ENCODE measurements at regions not wholly inside any gene's neighbourhood (a gene's known extent, or its start where the extent isn't known, plus 50 kb on each side); places are given as distances from the start of the nearest gene placed in this dataset.

DNA sequence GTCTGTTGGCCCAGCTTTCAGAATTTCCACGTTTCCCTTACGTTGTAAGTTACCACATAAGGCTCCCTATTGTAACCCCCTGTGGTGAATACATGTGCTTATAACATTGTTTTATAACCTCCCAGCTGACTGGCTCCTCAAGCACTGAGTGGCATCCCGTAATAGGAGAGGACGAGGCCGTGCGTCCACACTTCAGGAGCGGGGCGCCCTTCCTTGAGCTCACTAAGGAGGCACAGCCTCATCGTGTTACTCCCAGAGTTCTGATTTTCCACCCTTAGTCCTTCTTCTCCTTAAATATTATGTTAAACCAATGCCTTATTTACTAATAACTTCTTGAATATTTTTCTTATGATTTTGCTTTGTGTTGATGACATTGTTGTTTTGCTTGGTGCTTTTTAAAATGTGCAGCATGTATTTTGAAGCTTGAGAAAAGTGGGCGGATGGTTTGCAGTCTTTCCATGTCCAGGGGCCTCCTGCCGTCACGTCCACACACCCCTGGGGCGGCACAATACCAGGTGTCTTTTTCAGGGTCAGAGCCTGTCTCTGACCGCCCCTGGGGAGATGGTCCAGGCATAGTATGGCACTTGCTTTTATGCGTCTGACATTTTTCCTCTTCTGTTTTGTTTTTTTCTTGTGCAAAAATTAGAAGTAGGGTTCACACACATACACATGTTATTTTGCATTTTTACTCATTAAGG lies 181.8 kb downstream of the DLL1 start (continued):
- no peak for TF ChIP-seq E2F4 (CRISPR knock-in tag; IDR thresholded peaks at IDR 0.05; ENCODE audit: borderline replicate concordance, low read depth)
- no peak for TF ChIP-seq ZNF263 (CRISPR knock-in tag; IDR thresholded peaks at IDR 0.05; ENCODE audit: low read depth)
- TF ChIP-seq SP1 (CRISPR knock-in tag; conservative IDR thresholded peaks at IDR 0.05) = no peak
- TF ChIP-seq, protein P1, sequence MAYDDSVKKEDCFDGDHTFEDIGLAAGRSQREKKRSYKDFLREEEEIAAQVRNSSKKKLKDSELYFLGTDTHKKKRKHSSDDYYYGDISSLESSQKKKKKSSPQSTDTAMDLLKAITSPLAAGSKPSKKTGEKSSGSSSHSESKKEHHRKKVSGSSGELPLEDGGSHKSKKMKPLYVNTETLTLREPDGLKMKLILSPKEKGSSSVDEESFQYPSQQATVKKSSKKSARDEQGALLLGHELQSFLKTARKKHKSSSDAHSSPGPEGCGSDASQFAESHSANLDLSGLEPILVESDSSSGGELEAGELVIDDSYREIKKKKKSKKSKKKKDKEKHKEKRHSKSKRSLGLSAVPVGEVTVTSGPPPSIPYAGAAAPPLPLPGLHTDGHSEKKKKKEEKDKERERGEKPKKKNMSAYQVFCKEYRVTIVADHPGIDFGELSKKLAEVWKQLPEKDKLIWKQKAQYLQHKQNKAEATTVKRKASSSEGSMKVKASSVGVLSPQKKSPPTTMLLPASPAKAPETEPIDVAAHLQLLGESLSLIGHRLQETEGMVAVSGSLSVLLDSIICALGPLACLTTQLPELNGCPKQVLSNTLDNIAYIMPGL (CRISPR knock-in tag; IDR thresholded peaks at IDR 0.05) = no peak
- TF ChIP-seq, protein P2, sequence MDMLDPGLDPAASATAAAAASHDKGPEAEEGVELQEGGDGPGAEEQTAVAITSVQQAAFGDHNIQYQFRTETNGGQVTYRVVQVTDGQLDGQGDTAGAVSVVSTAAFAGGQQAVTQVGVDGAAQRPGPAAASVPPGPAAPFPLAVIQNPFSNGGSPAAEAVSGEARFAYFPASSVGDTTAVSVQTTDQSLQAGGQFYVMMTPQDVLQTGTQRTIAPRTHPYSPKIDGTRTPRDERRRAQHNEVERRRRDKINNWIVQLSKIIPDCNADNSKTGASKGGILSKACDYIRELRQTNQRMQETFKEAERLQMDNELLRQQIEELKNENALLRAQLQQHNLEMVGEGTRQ (CRISPR knock-in tag; IDR thresholded peaks at IDR 0.05) = no peak
- no peak for TF ChIP-seq ZNF423 (CRISPR knock-in tag; IDR thresholded peaks at IDR 0.05)
- TF ChIP-seq ZNF396 (CRISPR knock-in tag; IDR thresholded peaks at IDR 0.05; ENCODE audit: borderline replicate concordance) = no peak
- no peak for TF ChIP-seq ETV6 (CRISPR knock-in tag; IDR thresholded peaks at IDR 0.05)
- no peak for TF ChIP-seq ZNF512 (CRISPR knock-in tag; IDR thresholded peaks at IDR 0.05; ENCODE audit: borderline replicate concordance)
- TF ChIP-seq, protein P3, sequence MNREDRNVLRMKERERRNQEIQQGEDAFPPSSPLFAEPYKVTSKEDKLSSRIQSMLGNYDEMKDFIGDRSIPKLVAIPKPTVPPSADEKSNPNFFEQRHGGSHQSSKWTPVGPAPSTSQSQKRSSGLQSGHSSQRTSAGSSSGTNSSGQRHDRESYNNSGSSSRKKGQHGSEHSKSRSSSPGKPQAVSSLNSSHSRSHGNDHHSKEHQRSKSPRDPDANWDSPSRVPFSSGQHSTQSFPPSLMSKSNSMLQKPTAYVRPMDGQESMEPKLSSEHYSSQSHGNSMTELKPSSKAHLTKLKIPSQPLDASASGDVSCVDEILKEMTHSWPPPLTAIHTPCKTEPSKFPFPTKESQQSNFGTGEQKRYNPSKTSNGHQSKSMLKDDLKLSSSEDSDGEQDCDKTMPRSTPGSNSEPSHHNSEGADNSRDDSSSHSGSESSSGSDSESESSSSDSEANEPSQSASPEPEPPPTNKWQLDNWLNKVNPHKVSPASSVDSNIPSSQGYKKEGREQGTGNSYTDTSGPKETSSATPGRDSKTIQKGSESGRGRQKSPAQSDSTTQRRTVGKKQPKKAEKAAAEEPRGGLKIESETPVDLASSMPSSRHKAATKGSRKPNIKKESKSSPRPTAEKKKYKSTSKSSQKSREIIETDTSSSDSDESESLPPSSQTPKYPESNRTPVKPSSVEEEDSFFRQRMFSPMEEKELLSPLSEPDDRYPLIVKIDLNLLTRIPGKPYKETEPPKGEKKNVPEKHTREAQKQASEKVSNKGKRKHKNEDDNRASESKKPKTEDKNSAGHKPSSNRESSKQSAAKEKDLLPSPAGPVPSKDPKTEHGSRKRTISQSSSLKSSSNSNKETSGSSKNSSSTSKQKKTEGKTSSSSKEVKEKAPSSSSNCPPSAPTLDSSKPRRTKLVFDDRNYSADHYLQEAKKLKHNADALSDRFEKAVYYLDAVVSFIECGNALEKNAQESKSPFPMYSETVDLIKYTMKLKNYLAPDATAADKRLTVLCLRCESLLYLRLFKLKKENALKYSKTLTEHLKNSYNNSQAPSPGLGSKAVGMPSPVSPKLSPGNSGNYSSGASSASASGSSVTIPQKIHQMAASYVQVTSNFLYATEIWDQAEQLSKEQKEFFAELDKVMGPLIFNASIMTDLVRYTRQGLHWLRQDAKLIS (CRISPR knock-in tag; IDR thresholded peaks at IDR 0.05; ENCODE audit: borderline replicate concordance) = no peak
- TF ChIP-seq TCF7 (CRISPR knock-in tag; IDR thresholded peaks at IDR 0.05; ENCODE audit: low read depth) = no peak

DNA sequence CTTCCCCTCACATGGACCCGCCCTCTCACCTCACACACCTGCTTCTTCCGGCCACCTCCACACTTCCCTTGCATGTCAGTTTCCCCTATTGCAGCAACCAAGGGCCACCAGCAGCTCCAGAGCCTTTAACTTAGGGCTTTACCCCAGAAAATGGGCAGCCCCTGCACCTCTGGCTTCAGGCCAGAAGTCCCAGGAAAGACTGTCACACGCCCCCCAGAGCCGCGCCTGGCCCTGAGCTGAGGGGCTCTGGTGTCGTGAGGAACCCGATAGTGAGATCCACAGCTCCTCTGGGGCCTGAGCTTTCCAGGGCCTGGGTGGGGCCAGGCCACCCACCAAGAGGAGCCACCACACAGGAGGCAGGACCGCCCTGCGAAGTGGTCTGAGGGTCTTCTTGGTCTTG lies 182.4 kb downstream of the DLL1 start:
- Mint-ChIP-seq H3K36me3 (no peaks in the 10 kb centered on the region), H3K27me3 (ENCODE audit: low read depth) (no peaks in the 10 kb centered on the region), H3K4me1 (no peaks in the 10 kb centered on the region), H3K4me3 (no peak overlapping the region), H3K9me3 (0 out of 2 replicates have a peak, but pooled peaks cover 3% of the 10 kb centered on the region), H3K27ac (no peak overlapping the region)
- TF ChIP-seq ATF6 (CRISPR knock-in tag; IDR thresholded peaks at IDR 0.05) (no peak), JUN (CRISPR knock-in tag; IDR thresholded peaks at IDR 0.05) (no peak), SOX15 (CRISPR knock-in tag; IDR thresholded peaks at IDR 0.05) (no peak), CREB1 (CRISPR knock-in tag; IDR thresholded peaks at IDR 0.05) (no peak), MXD4 (CRISPR knock-in tag; IDR thresholded peaks at IDR 0.05; ENCODE audit: borderline replicate concordance) (no peak), ZNF396 (CRISPR knock-in tag; IDR thresholded peaks at IDR 0.05; ENCODE audit: borderline replicate concordance) (no peak), NFE2L1 (CRISPR knock-in tag; IDR thresholded peaks at IDR 0.05) (no peak), PRRX2 (CRISPR knock-in tag; IDR thresholded peaks at IDR 0.05) (no peak), MYBL2 (CRISPR knock-in tag; IDR thresholded peaks at IDR 0.05) (no peak)
- TF ChIP-seq, protein P4, sequence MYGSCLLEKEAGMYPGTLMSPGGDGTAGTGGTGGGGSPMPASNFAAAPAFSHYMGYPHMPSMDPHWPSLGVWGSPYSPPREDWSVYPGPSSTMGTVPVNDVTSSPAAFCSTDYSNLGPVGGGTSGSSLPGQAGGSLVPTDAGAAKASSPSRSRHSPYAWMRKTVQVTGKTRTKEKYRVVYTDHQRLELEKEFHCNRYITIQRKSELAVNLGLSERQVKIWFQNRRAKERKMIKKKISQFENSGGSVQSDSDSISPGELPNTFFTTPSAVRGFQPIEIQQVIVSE (CRISPR knock-in tag; IDR thresholded peaks at IDR 0.05; ENCODE audit: borderline replicate concordance) = no peak
- ATAC-seq (no peak), DNase-seq (ENCODE audit: low spot score) (no peak)
- POLR2A ChIA-PET = no interaction called here
- CTCF ChIA-PET = no interaction called here

All from WTC11 (cell line).